Renal cortical epithelial cell (primary cell): ENCODE measurements at regions not wholly inside any gene's neighbourhood (a gene's known extent, or its start where the extent isn't known, plus 50 kb on each side); places are given as distances from the start of the nearest gene placed in this dataset.
A peak's percentile ranks its signal among the peaks of the same experiment; 100 is the strongest.

ENCODE experiments used
- DNase-seq: peaks from one replicate; pipeline ENCODE4 v3.0.0-alpha.2; 2011; ENCODE audit warnings: low read depth

- DNase-seq, result no peak
Measured at GRCh38 chr2:145207884-145208283, 688.0 kb upstream of the ZEB2 start.

GRCh38 chr2:145206496-145207281 is 686.8 kb upstream of the ZEB2 start:
- no peak for DNase-seq

DNA sequence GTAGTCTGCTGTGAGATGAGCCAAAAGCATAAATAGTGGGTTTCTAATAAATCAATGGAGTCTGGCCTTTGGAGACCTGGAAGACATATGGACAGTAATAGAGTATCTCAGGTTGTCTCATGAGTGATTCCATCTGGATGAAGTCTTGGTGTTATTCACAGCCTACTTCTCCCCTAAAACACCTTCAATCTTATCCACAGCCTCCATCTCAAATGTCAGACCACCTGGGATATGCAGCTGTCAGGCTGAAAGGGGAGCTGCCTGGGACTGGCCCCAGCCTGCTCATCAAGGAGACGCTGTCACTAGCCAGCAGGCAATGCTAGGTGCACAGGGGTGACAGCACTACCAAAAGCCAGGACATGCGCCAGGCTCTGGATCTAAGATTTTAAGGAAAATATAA is 684.0 kb upstream of the ZEB2 start:
- no peak for DNase-seq

DNA sequence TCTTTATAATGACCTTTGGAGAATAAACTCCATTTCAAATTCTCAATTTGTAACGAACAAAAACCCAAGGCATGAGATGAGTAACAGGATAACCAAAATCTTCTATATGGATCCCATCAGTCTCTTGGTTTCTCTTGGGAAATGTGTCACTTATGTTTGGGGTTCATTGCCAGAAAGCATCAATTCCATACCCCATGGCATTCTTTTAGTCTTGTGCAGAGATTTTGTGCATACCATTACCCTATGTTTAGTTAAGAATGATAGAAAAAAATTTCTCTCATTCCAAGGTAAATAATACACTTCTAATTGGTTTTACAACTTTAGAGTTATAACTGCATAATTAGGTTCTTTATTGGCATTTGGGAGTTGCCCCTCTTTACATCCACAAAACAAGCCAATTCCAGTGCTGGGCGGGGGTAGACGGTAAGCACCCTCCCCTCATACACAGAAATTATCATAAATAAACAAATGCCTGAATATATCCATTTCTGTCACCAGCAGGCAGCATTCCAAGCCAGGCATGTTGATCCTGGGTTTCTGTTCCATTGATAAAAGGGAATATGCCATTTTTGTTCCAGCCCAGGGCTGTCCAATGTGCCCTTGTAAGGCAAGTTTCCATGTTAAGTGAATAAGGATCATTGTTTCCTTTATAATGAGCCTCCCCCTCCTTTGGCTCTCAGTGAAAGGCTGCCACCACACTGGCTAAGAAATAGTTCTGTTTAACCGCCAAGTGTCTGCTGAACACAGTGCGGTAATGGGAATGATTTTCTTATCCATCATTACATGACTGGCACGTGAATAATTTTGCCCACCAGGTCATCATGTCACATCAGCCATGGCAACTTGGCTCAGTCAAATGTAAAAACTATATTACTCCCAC is 680.1 kb upstream of the ZEB2 start:
- DNase-seq, result no peak

GRCh38 chr2:145199042-145199441 is 679.1 kb upstream of the ZEB2 start:
- peak; percentile 91 for DNase-seq

- DNase-seq, result no peak
Measured at GRCh38 chr2:145198555-145198954, 678.6 kb upstream of the ZEB2 start.

DNA sequence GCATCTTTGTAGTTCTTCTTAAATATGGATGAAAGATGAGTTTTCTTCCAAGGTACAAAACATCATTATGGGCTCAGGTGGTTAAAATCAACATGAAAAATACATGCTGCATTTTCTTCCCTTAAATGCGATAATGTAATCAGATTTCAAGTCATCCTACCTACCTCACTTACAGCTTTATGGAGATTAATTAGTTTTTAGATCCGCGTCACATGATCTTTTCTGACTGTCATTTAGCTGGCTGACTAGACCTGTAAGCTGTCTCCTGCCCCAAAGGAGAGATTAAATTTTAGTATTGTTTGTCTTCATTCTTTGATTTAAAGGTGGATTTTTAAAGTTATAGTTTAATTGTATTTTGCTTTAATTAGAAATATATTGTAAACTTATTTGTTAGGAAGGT is 678.0 kb upstream of the ZEB2 start:
- DNase-seq, result no peak

GRCh38 chr2:145194673-145195072 is 674.8 kb upstream of the ZEB2 start:
- peak; percentile 77 for DNase-seq

- no peak for DNase-seq
Measured at GRCh38 chr2:145190031-145190703, 670.2 kb upstream of the ZEB2 start.

GRCh38 chr2:145186303-145186702 is 666.4 kb upstream of the ZEB2 start:
- no peak for DNase-seq

DNA sequence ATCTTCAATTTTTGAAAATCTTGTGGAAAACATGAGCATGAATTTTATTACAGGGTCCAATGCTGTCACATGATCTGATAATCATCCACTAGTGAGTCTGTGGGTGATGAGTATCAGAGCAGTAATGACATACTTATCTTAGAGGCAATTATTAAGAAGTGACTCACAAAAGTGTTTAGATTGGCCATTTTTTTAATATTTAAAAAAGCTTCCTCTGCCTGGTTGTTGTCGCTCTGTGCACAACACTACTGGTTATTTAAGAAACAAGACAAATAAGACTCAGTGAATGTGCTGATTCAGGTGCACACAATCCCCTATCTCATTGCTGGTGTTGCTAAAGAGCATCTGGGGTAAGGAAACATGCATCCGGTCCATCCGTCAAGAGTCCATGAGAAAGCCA is 665.8 kb upstream of the ZEB2 start:
- DNase-seq, result peak; percentile 40

- peak; percentile 53 for DNase-seq
Measured at GRCh38 chr2:145184741-145185651, 665.1 kb upstream of the ZEB2 start.

DNA sequence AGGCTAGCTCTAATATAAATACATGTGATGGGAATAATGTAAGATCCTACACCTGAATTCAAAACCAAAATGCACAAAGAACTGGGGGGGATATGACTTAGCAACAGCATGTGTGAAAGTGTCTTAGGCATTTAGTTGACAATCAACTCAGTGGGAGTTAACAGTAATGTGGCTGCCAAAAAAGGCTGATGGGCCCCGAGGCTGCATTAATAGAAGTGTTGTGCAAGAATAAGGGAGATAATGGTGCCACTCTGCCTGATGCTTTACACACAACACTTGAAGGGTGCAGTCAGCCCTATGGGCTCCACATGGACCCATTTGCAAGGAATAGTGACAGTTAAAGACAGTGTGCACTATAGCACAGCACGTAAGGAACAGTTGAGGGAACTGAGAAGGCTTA is 649.4 kb upstream of the ZEB2 start:
- no peak for DNase-seq

GRCh38 chr2:145168091-145168490 is 648.2 kb upstream of the ZEB2 start:
- DNase-seq, result no peak

DNA sequence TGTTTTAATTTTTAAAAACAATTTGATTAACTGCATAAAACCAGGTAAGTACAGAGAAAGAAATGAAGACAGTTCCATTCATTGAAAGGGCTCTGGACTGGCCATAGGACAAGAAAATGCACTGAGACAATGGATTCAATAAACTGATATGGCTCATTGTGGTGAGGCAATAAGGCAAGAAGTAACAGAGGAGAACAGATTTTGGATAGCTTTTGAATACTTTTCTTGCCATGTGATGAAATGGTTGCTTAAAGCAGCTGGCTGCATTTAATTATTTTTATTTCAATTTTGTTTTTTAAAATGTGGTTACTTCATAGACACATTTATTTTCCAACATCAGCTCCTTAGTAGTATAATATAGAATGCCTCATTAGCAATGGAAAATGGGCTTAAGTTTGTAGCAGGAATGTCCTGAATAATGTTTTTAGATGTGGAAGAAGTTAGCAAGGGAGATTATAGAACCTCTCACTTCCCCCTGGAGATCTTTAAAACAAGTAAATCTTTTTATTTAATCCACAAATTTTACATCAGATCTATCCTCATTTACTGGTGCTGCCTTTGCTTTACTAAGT is 646.9 kb upstream of the ZEB2 start:
- no peak for DNase-seq

GRCh38 chr2:145161656-145162055 is 641.7 kb upstream of the ZEB2 start:
- DNase-seq, result no peak

DNA sequence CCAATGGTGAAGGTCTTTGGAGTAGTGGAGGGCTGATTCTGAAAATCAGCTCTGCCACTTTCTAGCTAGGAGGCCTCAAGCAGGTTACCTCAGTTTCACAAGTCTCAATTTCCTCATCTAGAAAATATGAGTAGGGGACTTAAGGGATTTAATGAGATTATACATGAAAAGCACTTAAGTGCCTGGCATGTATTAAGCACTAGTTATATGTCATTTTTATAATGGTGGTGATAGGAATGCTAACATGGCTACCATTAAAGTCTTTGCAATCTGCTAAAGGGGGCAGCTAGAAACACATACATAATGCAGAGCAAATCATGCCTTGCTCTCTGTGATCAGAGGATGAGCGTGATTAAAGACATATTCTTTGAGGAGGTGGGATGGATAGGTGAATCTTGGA is 640.9 kb upstream of the ZEB2 start:
- no peak for DNase-seq

DNA sequence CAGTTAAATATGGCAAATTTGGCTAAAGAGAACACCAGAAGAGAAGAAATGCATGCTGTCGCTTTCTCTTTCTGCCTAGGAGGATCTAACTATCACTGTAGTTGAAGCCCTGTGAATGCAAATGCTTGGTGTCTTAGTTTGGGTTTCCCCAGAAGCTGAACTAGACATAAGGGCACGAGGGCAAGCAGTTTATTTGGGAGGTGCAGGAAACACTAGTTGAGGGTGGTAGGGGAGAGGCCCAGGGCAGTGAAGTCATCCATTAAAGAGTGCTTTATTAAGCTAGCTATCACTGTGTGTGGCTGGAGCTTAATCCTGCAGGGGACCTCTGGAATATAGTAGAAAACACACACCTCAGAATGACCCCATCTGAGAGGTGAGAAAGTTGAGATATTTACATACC is 639.8 kb upstream of the ZEB2 start:
- no peak for DNase-seq

DNA sequence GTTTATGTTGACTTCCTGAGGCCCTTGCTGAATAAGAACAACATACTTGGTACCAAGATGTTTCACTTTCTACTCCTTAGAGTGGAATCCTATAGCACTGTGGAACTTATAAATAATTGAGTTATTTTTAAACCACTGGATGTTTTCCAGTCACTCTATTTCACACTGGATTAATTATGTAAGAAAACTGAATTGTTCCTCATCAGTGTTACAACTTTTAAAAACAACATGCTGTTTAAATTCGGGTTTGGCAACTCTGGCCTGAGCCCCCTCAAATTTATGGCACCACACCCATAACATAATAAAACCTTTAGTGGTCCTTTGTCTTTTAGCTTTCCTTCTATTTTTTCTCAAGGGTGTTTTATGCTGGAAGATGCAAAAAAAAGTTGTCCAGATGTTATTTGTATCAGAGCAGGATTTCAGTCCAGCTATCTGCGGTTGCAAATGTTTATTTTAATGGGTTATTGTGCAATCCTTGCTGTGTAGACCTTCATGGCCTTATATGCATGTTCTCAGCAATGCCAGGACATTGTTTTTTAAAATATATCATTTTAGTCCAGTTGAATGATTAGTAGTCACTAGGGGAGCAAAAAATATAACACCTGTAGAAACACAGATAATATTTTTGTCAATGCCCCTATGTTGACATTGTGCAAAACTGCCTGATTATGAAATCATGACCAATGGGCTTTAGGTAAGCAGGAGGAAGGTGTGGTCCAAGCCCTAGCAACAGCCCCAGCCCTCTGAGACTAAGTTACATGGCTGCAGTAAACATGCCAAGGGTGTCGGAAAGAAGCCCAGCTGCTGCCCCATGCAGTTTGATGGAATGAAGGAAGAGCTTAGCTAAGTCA is 638.0 kb upstream of the ZEB2 start:
- peak; percentile 58 for DNase-seq

DNA sequence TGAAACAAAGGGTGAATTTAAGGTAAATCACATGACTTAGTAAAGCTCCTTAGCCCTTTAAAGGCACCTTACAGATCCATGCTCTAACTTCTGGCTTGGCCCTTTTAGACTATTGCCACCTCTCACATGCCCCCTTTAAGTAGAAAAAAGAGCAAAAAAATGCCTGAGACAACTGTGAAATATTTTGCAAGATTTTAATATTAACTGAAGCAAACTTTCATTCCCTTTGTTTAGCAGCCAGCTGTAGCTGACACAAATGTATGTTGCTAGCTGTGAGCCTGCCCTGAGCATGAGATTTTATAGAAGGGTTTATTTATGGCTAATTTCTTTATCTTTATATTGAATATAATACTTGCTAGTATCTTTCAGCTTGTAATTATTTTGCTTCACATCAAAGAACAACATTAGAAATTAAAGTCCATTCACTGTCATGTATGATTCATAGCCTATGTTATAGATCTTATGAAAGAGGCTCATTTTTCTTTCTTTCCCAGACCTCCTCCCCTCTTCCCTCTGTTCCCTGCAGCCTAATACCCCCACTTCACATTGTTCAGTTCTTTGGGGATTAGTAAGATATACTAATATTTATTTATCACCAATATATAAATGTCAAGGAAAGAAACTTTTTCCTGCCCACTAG is 637.2 kb upstream of the ZEB2 start:
- DNase-seq, result no peak
